ENCODE measurements at regions not wholly inside any gene's neighbourhood (a gene's known extent, or its start where the extent isn't known, plus 50 kb on each side); places are given as distances from the start of the nearest gene placed in this dataset.

DNA sequence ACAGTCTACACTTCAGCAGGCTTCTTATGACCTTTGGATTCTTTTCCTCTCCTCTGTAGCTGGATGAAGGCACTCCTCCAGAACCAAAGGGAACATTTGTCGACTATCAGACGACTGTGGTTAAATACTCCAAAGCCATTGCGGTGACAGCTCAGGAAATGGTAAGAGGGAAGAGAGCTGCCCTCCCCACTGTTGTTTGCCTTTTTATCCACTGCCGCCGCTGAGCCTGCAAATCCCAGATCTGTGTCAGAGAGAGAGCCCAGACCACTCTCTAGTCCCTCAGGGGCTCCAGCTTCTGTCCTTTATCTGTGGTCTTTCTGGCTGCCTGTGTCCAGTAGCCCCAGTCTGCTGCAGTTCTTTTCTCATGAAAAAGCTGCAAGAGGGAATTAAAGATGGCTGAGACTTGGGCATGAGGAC, 261.5 kb upstream of the TPM1 start:
- Histone ChIP-seq H3K4me3 (ENCODE audit: low read length) (no peak overlapping the region), H4K20me1 (ENCODE audit: insufficient read depth) (no peaks in the 10 kb centered on the region), H3K9ac (ENCODE audit: low read length) (no peak overlapping the region), H3K36me3 (ENCODE audit: insufficient read depth, low read length) (no peaks in the 10 kb centered on the region), H3K9me2 (ENCODE audit: insufficient read depth, low read length) (no peaks in the 10 kb centered on the region), H3K27ac (ENCODE audit: low read length) (no peak overlapping the region), H3K4me2 (ENCODE audit: low read length) (no peak overlapping the region), H3K27me3 (ENCODE audit: insufficient read depth, low read depth, low read length) (no peaks in the 10 kb centered on the region), H3F3A (ENCODE audit: insufficient read depth, low read length, poor library complexity, severe bottlenecking) (no peaks in the 10 kb centered on the region), H2AFZ (ENCODE audit: low read depth, low read length) (no peak overlapping the region), H3K9me3 (ENCODE audit: low read length) (no peaks in the 10 kb centered on the region), H3K79me2 (replicated peaks; ENCODE audit: insufficient read depth, low read length) (no peaks in the 10 kb centered on the region)
- TF ChIP-seq, protein P1, sequence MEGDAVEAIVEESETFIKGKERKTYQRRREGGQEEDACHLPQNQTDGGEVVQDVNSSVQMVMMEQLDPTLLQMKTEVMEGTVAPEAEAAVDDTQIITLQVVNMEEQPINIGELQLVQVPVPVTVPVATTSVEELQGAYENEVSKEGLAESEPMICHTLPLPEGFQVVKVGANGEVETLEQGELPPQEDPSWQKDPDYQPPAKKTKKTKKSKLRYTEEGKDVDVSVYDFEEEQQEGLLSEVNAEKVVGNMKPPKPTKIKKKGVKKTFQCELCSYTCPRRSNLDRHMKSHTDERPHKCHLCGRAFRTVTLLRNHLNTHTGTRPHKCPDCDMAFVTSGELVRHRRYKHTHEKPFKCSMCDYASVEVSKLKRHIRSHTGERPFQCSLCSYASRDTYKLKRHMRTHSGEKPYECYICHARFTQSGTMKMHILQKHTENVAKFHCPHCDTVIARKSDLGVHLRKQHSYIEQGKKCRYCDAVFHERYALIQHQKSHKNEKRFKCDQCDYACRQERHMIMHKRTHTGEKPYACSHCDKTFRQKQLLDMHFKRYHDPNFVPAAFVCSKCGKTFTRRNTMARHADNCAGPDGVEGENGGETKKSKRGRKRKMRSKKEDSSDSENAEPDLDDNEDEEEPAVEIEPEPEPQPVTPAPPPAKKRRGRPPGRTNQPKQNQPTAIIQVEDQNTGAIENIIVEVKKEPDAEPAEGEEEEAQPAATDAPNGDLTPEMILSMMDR (IDR thresholded peaks at IDR 0.05; ENCODE audit: poor library complexity, severe bottlenecking) = no peak
- TF ChIP-seq EP300 (conservative IDR thresholded peaks at IDR 0.05; ENCODE audit: poor library complexity, severe bottlenecking) (no peak), TAF1 (IDR thresholded peaks at IDR 0.05; ENCODE audit: low read depth) (no peak), RAD21 (conservative IDR thresholded peaks at IDR 0.05) (no peak), MXI1 (conservative IDR thresholded peaks at IDR 0.05; ENCODE audit: poor library complexity, severe bottlenecking) (no peak), SMC3 (conservative IDR thresholded peaks at IDR 0.05; ENCODE audit: poor library complexity) (no peak)

DNA sequence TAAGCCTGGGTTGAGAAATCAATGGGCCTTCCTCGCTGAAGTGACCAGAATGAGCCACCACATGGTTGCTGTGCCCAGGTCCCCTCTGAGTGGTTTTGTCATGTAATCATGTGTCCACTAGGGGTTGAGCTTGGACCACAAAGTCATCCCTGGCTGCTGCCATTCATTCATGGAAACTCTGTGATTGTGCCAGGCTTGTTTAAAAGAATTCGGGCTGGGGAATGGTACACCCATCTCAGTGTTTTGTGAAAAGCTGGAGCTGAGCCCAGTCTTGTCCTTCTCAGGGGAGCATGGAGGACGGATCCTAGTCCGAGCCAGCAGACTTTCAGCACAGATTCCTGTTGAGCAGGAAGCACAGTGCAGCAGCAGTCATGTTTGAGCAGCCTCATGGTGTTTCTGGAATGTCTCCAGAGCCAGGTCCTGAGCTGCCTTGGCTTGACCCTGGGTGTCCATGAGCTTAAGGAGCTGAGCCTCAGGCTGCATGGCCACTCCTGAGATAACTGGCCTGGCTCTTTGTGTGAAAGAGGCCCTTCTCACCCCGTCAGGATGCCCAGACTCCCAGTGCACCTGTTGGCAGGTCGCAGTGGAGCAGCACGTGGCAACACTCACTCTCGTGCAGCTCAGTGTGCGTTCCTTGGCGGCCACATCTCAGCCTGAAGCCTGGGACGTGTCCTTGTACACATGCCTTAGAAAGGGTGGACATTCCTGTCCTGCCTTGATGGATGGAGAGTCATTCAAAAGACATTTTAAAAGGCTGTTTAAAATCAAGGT, 260.3 kb upstream of the TPM1 start:
- no peak overlapping the region for H3K4me3 ChIP-seq (ENCODE audit: low read length)
- H3K79me2 ChIP-seq (replicated peaks; ENCODE audit: insufficient read depth, low read length) = no peaks in the 10 kb centered on the region
- H4K20me1 ChIP-seq (ENCODE audit: insufficient read depth) = no peaks in the 10 kb centered on the region
- no peaks in the 10 kb centered on the region for H3K36me3 ChIP-seq (ENCODE audit: insufficient read depth, low read length)
- no peak overlapping the region for H3K9ac ChIP-seq (ENCODE audit: low read length)
- no peak overlapping the region for H3K27ac ChIP-seq (ENCODE audit: low read length)
- no peak for TF ChIP-seq TAF1 (IDR thresholded peaks at IDR 0.05; ENCODE audit: low read depth)
- no peak for TF ChIP-seq MXI1 (conservative IDR thresholded peaks at IDR 0.05; ENCODE audit: poor library complexity, severe bottlenecking)
- TF ChIP-seq, protein P1 (IDR thresholded peaks at IDR 0.05; ENCODE audit: poor library complexity, severe bottlenecking) = peak; percentile 73
- no peak for TF ChIP-seq EP300 (conservative IDR thresholded peaks at IDR 0.05; ENCODE audit: poor library complexity, severe bottlenecking)
- TF ChIP-seq RAD21 (conservative IDR thresholded peaks at IDR 0.05) = peak; percentile 82
- TF ChIP-seq POLR2AphosphoS5 (IDR thresholded peaks at IDR 0.05) = no peak
- no peak for TF ChIP-seq EZH2 (IDR thresholded peaks at IDR 0.05; ENCODE audit: borderline replicate concordance, insufficient read depth, low read length, poor library complexity, severe bottlenecking)
- TF ChIP-seq SMC3 (conservative IDR thresholded peaks at IDR 0.05; ENCODE audit: poor library complexity) = peak; percentile 81
- H3F3A ChIP-seq (ENCODE audit: insufficient read depth, low read length, poor library complexity, severe bottlenecking) = no peaks in the 10 kb centered on the region
- H2AFZ ChIP-seq (ENCODE audit: low read depth, low read length) = no peak overlapping the region
- H3K9me2 ChIP-seq (ENCODE audit: insufficient read depth, low read length) = no peaks in the 10 kb centered on the region
- H3K27me3 ChIP-seq (ENCODE audit: insufficient read depth, low read depth, low read length) = no peaks in the 10 kb centered on the region
- no peaks in the 10 kb centered on the region for H3K9me3 ChIP-seq (ENCODE audit: low read length)
- H3K4me2 ChIP-seq (ENCODE audit: low read length) = no peak overlapping the region

DNA sequence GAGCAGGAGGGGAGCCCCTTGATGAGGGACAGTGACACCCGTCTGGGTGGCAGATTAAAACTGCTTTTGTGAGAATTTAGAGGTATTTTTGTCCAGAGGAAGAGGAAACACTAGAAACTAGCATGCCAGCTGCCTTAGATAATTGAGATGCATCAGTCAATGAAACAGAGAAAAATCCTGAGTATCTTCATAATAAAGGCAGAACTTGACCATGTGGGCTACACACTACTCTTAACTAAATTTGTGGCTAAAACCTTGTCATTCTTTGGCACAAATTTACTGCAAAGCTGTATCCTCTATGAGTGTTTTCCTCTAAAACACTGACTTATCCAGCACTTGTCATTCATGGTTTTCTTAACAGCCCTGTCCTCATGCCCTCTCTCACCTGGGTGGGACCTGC, 259.7 kb upstream of the TPM1 start:
- no peaks in the 10 kb centered on the region for H3F3A ChIP-seq (ENCODE audit: insufficient read depth, low read length, poor library complexity, severe bottlenecking)
- no peaks in the 10 kb centered on the region for H3K79me2 ChIP-seq (replicated peaks; ENCODE audit: insufficient read depth, low read length)
- no peak for TF ChIP-seq MXI1 (conservative IDR thresholded peaks at IDR 0.05; ENCODE audit: poor library complexity, severe bottlenecking)
- TF ChIP-seq EP300 (conservative IDR thresholded peaks at IDR 0.05; ENCODE audit: poor library complexity, severe bottlenecking) = no peak
- TF ChIP-seq EZH2 (IDR thresholded peaks at IDR 0.05; ENCODE audit: borderline replicate concordance, insufficient read depth, low read length, poor library complexity, severe bottlenecking) = no peak
- no peak for TF ChIP-seq TAF1 (IDR thresholded peaks at IDR 0.05; ENCODE audit: low read depth)
- TF ChIP-seq, protein P1 (IDR thresholded peaks at IDR 0.05; ENCODE audit: poor library complexity, severe bottlenecking) = no peak
- TF ChIP-seq SMC3 (conservative IDR thresholded peaks at IDR 0.05; ENCODE audit: poor library complexity) = no peak
- no peak for TF ChIP-seq RAD21 (conservative IDR thresholded peaks at IDR 0.05)
- TF ChIP-seq, protein P2, sequence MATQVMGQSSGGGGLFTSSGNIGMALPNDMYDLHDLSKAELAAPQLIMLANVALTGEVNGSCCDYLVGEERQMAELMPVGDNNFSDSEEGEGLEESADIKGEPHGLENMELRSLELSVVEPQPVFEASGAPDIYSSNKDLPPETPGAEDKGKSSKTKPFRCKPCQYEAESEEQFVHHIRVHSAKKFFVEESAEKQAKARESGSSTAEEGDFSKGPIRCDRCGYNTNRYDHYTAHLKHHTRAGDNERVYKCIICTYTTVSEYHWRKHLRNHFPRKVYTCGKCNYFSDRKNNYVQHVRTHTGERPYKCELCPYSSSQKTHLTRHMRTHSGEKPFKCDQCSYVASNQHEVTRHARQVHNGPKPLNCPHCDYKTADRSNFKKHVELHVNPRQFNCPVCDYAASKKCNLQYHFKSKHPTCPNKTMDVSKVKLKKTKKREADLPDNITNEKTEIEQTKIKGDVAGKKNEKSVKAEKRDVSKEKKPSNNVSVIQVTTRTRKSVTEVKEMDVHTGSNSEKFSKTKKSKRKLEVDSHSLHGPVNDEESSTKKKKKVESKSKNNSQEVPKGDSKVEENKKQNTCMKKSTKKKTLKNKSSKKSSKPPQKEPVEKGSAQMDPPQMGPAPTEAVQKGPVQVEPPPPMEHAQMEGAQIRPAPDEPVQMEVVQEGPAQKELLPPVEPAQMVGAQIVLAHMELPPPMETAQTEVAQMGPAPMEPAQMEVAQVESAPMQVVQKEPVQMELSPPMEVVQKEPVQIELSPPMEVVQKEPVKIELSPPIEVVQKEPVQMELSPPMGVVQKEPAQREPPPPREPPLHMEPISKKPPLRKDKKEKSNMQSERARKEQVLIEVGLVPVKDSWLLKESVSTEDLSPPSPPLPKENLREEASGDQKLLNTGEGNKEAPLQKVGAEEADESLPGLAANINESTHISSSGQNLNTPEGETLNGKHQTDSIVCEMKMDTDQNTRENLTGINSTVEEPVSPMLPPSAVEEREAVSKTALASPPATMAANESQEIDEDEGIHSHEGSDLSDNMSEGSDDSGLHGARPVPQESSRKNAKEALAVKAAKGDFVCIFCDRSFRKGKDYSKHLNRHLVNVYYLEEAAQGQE (IDR thresholded peaks at IDR 0.05; ENCODE audit: borderline replicate concordance) = no peak
- no peak for TF ChIP-seq POLR2AphosphoS5 (IDR thresholded peaks at IDR 0.05)
- H3K9me2 ChIP-seq (ENCODE audit: insufficient read depth, low read length) = no peaks in the 10 kb centered on the region
- no peaks in the 10 kb centered on the region for H3K36me3 ChIP-seq (ENCODE audit: insufficient read depth, low read length)
- no peaks in the 10 kb centered on the region for H3K9me3 ChIP-seq (ENCODE audit: low read length)
- no peaks in the 10 kb centered on the region for H4K20me1 ChIP-seq (ENCODE audit: insufficient read depth)
- no peak overlapping the region for H3K4me3 ChIP-seq (ENCODE audit: low read length)
- H3K9ac ChIP-seq (ENCODE audit: low read length) = no peak overlapping the region
- H2AFZ ChIP-seq (ENCODE audit: low read depth, low read length) = no peak overlapping the region
- H3K27ac ChIP-seq (ENCODE audit: low read length) = no peak overlapping the region
- no peak overlapping the region for H3K4me2 ChIP-seq (ENCODE audit: low read length)
- H3K27me3 ChIP-seq (ENCODE audit: insufficient read depth, low read depth, low read length) = no peaks in the 10 kb centered on the region
